ENCODE measurements at regions not wholly inside any gene's neighbourhood (a gene's known extent, or its start where the extent isn't known, plus 50 kb on each side); places are given as distances from the start of the nearest gene placed in this dataset.

DNA sequence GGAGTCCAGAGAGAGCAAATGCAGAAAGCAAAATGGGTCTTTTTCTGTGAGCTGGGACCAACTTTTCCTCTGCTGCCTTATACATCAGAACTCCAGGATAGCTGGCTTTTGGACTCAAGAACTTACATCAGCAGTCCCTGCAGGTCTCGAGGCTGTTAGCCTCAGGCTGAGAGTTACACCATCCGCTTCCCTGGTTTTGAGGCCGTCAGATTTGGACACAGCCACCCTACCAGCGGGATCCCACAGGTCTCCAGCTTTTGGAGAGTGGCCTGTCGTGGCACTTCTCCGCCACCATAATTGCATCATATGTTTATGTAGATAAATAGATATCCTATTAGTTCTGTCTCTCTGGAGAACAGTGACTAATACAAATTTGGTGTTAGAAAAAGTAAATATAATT lies 64.2 kb downstream of the TRIL start:
- TF ChIP-seq TAF1 (IDR thresholded peaks at IDR 0.05; ENCODE audit: low read depth, low read length): no peak
- no peak for TF ChIP-seq PAX5 (IDR thresholded peaks at IDR 0.05; ENCODE audit: insufficient read depth, low read length, severe bottlenecking)
- no peak for TF ChIP-seq POLR2AphosphoS5 (IDR thresholded peaks at IDR 0.05; ENCODE audit: low read depth, low read length)
